H1 (cell line): ENCODE measurements at regions not wholly inside any gene's neighbourhood (a gene's known extent, or its start where the extent isn't known, plus 50 kb on each side); places are given as distances from the start of the nearest gene placed in this dataset.

Experiments
- CHD1 ChIP-seq: IDR thresholded peaks from 2 replicates; pipeline ENCODE4 v1.6.1; 2012; ENCODE audit warnings: low read depth, low read length, improper control_type of control experiment
- CHD2 ChIP-seq: IDR thresholded peaks from 2 replicates; pipeline ENCODE4 v1.6.1; 2012; ENCODE audit warnings: low read length, improper control_type of control experiment
- CHD7 ChIP-seq: fragments of 300-600 bp; sonication (generic); IDR thresholded peaks from 2 replicates; pipeline ENCODE4 v1.7.1; 2012; ENCODE audit warnings: low read length, moderate library complexity, mild to moderate bottlenecking, inconsistent platforms; ENCODE audit not compliant: insufficient replicate concordance
- CREB1 ChIP-seq: IDR thresholded peaks from 2 replicates; pipeline ENCODE4 v1.6.1; 2012; ENCODE audit warnings: inconsistent platforms
- CTCF ChIP-seq, 3 experiments: IDR thresholded peaks; 1 replicate in 2 of 3; 2 replicates in 1 of 3; pipeline versions ENCODE4 v1.5.1 to v1.6.1; 2011; ENCODE audit warnings: low read length in 3 of 3, mild to moderate bottlenecking in 3 of 3, inconsistent platforms in 2 of 3, low read depth in 1 of 3, moderate library complexity in 1 of 3; ENCODE audit not compliant: insufficient read depth in 1 of 3; ENCODE audit errors: control extremely low read depth in 1 of 3
- EGR1 ChIP-seq: IDR thresholded peaks from 2 replicates; pipeline ENCODE4 v1.6.1; 2011; ENCODE audit warnings: low read depth, low read length, borderline replicate concordance
- EP300 ChIP-seq, 2 experiments: IDR thresholded peaks; 1 replicate in 1 of 2; 2 replicates in 1 of 2; pipeline ENCODE4 v1.6.1; 2011 to 2012; ENCODE audit warnings: low read depth in 2 of 2, low read length in 2 of 2, mild to moderate bottlenecking in 2 of 2, borderline replicate concordance in 1 of 2, inconsistent platforms in 1 of 2, moderate library complexity in 1 of 2
- GABPA ChIP-seq: IDR thresholded peaks from 2 replicates; pipeline ENCODE4 v1.6.1; 2011; ENCODE audit warnings: mild to moderate bottlenecking, low read length, moderate library complexity, borderline replicate concordance; ENCODE audit not compliant: insufficient read depth
- MAFK ChIP-seq: IDR thresholded peaks from 2 replicates; pipeline ENCODE4 v1.6.1; 2012; ENCODE audit warnings: low read depth, mild to moderate bottlenecking, improper control_type of control experiment, low read length
- SIRT6 ChIP-seq: IDR thresholded peaks from one replicate; pipeline ENCODE4 v1.7.1; 2012; ENCODE audit warnings: low read length, inconsistent platforms

- TF ChIP-seq CHD7 (no peak), SIRT6 (no peak), CHD1 (no peak), CHD2 (no peak), CREB1 (no peak), GABPA (no peak), EP300 (IDR thresholded peaks at IDR 0.05; ENCODE audit: borderline replicate concordance in 1 of 2, low read depth in 2 of 2, low read length in 2 of 2) (no peak), MAFK (no peak), CTCF (IDR thresholded peaks at IDR 0.05; ENCODE audit: control extremely low read depth in 1 of 3, insufficient read depth in 1 of 3, low read depth in 1 of 3, low read length in 3 of 3) (no peak), EGR1 (no peak)
These were observed 256.2 kb downstream of the SATB2 start (continued) for GRCh38 chr2:199201539-199201938.
